Loucy (cell line): ENCODE measurements at regions not wholly inside any gene's neighbourhood (a gene's known extent, or its start where the extent isn't known, plus 50 kb on each side); places are given as distances from the start of the nearest gene placed in this dataset.

ENCODE experiments used
- H2AFZ ChIP-seq: fragments of 200-600 bp; sonication (generic); 2 replicates; pipeline ENCODE4 v1.6.0; 2016; ENCODE audit warnings: antibody characterized with exemption, mild to moderate bottlenecking, low read length, moderate library complexity
- H3F3A ChIP-seq: fragments of 200-600 bp; 2 replicates; pipeline ENCODE4 v1.6.0; 2016; ENCODE audit warnings: antibody characterized with exemption, low read depth, mild to moderate bottlenecking
- H3K27me3 ChIP-seq: fragments of 200-600 bp; sonication (generic); 2 replicates; pipeline ENCODE4 v1.6.1; 2014; ENCODE audit warnings: low read length, mild to moderate bottlenecking; ENCODE audit not compliant: insufficient read depth, poor library complexity, severe bottlenecking
- H3K36me3 ChIP-seq: fragments of 200-600 bp; sonication (generic); 2 replicates; pipeline ENCODE4 v1.6.1; 2016; ENCODE audit warnings: low read length; ENCODE audit not compliant: insufficient read depth
- H3K4me1 ChIP-seq: fragments of 200-600 bp; sonication (generic); 2 replicates; pipeline ENCODE4 v1.5.1; 2014; ENCODE audit warnings: low read length, mild to moderate bottlenecking; ENCODE audit not compliant: insufficient read depth, poor library complexity, severe bottlenecking
- H3K4me2 ChIP-seq: fragments of 200-600 bp; sonication (generic); 2 replicates; pipeline ENCODE4 v1.6.0; 2014; ENCODE audit warnings: antibody characterized with exemption, low read length, low read depth, mild to moderate bottlenecking; ENCODE audit not compliant: poor library complexity, severe bottlenecking
- H3K4me3 ChIP-seq: fragments of 200-600 bp; sonication (generic); 2 replicates; pipeline ENCODE4 v1.5.1; 2014; ENCODE audit warnings: low read length, mild to moderate bottlenecking, mixed read lengths; ENCODE audit not compliant: poor library complexity, severe bottlenecking
- H3K79me2 ChIP-seq: fragments of 200-600 bp; sonication (generic); 2 replicates; pipeline ENCODE4 v1.6.1; 2014; ENCODE audit warnings: low read length; ENCODE audit not compliant: insufficient read depth
- H3K9ac ChIP-seq: fragments of 200-600 bp; sonication (generic); 2 replicates; pipeline ENCODE4 v1.6.0; 2014; ENCODE audit warnings: mild to moderate bottlenecking, low read depth, low read length, moderate library complexity; ENCODE audit not compliant: poor library complexity, severe bottlenecking
- H3K9me2 ChIP-seq: fragments of 200-600 bp; sonication (generic); replicated peaks from 2 replicates; pipeline ENCODE4 v1.6.1; 2016; ENCODE audit warnings: low read depth, low read length, mixed read lengths
- H3K9me3 ChIP-seq: fragments of 200-600 bp; sonication (generic); 2 replicates; pipeline ENCODE4 v1.6.1; 2014; ENCODE audit warnings: mild to moderate bottlenecking, antibody characterized with exemption, low read length, low read depth; ENCODE audit not compliant: insufficient read depth
- H4K20me1 ChIP-seq: fragments of 200-600 bp; sonication (generic); 2 replicates; pipeline ENCODE4 v1.6.0; 2014; ENCODE audit warnings: antibody characterized with exemption, low read length, mild to moderate bottlenecking; ENCODE audit not compliant: insufficient read depth, poor library complexity, severe bottlenecking
- EZH2phosphoT487 ChIP-seq: fragments of 200-600 bp; IDR thresholded peaks from 2 replicates; pipeline ENCODE4 v1.6.1; 2018; ENCODE audit warnings: antibody characterized with exemption, mild to moderate bottlenecking, moderate library complexity, borderline replicate concordance
- TF ChIP-seq, protein P1 (sequence below): fragments of 200-600 bp; sonication (generic); conservative IDR thresholded peaks from 2 replicates; pipeline ENCODE4 v1.5.1; 2014; ENCODE audit warnings: mild to moderate bottlenecking, antibody characterized with exemption, low read length

DNA sequence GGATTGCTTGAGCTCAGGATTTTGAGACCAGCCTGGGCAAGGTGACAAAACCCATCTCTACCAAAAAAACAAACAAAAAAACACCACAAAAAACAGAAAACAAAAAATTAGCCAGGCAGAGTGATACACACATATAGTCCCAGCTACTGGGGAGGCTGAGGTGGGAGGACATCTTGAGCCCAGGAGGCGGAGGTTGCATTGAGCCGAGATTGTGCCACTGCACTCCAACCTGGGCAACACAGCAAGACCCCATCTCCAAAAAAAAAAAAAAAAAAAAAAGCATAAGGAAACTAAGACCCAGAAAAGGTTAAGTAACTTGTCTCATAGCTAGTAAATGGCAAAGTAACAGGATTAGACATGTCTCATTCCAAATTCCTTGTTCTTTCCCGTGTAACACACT, 56.3 kb upstream of the PSMA6 start:
- H3K4me1 ChIP-seq, result peaks cover 10% of the 10 kb centered on the region
- no peaks in the 10 kb centered on the region for H4K20me1 ChIP-seq
- no peaks in the 10 kb centered on the region for H3K9me3 ChIP-seq
- H3F3A ChIP-seq, result no peaks in the 10 kb centered on the region
- no peak overlapping the region for H2AFZ ChIP-seq
- H3K36me3 ChIP-seq, result no peaks in the 10 kb centered on the region
- H3K4me2 ChIP-seq, result no peak overlapping the region
- no peaks in the 10 kb centered on the region for H3K27me3 ChIP-seq
- no peak overlapping the region for H3K9ac ChIP-seq
- H3K9me2 ChIP-seq, result no peaks in the 10 kb centered on the region
- no peaks in the 10 kb centered on the region for H3K79me2 ChIP-seq
- no peak overlapping the region for H3K4me3 ChIP-seq
- TF ChIP-seq, protein P1, sequence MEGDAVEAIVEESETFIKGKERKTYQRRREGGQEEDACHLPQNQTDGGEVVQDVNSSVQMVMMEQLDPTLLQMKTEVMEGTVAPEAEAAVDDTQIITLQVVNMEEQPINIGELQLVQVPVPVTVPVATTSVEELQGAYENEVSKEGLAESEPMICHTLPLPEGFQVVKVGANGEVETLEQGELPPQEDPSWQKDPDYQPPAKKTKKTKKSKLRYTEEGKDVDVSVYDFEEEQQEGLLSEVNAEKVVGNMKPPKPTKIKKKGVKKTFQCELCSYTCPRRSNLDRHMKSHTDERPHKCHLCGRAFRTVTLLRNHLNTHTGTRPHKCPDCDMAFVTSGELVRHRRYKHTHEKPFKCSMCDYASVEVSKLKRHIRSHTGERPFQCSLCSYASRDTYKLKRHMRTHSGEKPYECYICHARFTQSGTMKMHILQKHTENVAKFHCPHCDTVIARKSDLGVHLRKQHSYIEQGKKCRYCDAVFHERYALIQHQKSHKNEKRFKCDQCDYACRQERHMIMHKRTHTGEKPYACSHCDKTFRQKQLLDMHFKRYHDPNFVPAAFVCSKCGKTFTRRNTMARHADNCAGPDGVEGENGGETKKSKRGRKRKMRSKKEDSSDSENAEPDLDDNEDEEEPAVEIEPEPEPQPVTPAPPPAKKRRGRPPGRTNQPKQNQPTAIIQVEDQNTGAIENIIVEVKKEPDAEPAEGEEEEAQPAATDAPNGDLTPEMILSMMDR, result no peak
- no peak for TF ChIP-seq EZH2phosphoT487

DNA sequence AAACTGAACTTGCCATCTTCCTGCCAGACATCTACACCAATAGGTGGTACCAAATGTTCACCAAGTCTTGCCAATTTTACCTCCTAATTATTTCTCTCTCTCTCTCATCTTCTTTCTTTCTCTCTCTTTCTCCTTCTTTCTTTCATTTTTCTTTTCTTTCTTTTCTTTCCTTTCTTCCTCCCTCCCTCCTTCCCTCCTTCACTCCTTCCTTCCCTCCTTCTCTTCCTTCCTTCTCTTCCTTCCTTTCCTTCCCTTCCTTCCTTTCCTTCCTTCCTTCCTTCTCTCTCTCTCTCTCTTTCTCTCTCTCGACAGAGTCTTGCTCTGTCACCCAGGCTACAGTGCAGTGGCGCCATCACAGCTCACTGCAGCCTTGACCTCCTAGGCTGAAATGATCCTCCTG, 55.4 kb upstream of the PSMA6 start:
- H3K4me3 ChIP-seq, result no peak overlapping the region
- no peak overlapping the region for H3K4me2 ChIP-seq
- no peak overlapping the region for H3K9ac ChIP-seq
- H3K9me2 ChIP-seq, result no peaks in the 10 kb centered on the region
- H4K20me1 ChIP-seq, result no peaks in the 10 kb centered on the region
- no peak for TF ChIP-seq EZH2phosphoT487
- TF ChIP-seq, protein P1, result no peak
- no peaks in the 10 kb centered on the region for H3K27me3 ChIP-seq
- H2AFZ ChIP-seq, result no peak overlapping the region
- H3K79me2 ChIP-seq, result no peaks in the 10 kb centered on the region
- H3K4me1 ChIP-seq, result peaks cover under 1% of the 10 kb centered on the region
- no peaks in the 10 kb centered on the region for H3K36me3 ChIP-seq
- H3F3A ChIP-seq, result no peaks in the 10 kb centered on the region
- H3K9me3 ChIP-seq, result no peaks in the 10 kb centered on the region

DNA sequence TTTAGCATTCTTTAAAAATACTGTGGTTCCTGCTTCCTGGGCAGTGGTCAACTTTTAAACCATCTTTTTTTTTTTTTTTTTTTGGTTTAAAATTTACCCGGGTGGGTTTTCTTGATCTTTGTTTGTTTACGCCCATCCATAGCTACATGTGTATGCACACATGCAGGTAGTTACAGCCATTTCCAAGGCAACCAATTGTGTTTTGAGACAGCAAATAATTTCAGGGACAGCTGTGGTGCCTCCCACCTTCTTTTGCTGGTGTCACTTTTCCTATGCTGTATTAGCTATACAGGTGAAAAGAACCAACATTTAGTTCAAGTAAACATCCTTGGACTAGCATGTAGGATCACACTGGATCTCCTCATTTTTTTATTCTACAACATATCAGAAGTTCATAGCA, 52.0 kb upstream of the PSMA6 start:
- no peaks in the 10 kb centered on the region for H3K27me3 ChIP-seq
- no peak overlapping the region for H3K9ac ChIP-seq
- no peak overlapping the region for H2AFZ ChIP-seq
- no peak for TF ChIP-seq EZH2phosphoT487
- TF ChIP-seq, protein P1, result no peak
- H3K9me2 ChIP-seq, result no peaks in the 10 kb centered on the region
- H3F3A ChIP-seq, result no peaks in the 10 kb centered on the region
- H3K9me3 ChIP-seq, result no peaks in the 10 kb centered on the region
- H3K4me3 ChIP-seq, result no peak overlapping the region
- no peaks in the 10 kb centered on the region for H3K36me3 ChIP-seq
- no peaks in the 10 kb centered on the region for H4K20me1 ChIP-seq
- no peaks in the 10 kb centered on the region for H3K79me2 ChIP-seq
- no peak overlapping the region for H3K4me2 ChIP-seq
- H3K4me1 ChIP-seq, result no peaks in the 10 kb centered on the region
